NCI-H526 (cell line): ENCODE measurements at regions not wholly inside any gene's neighbourhood (a gene's known extent, or its start where the extent isn't known, plus 50 kb on each side); places are given as distances from the start of the nearest gene placed in this dataset.
A peak's percentile ranks its signal among the peaks of the same experiment; 100 is the strongest.
"Not testable (repeated sequence)": the region's sequence is repeated elsewhere in the genome, so short reads cannot be mapped to it uniquely, and the experiment has no call there.

ENCODE experiments used
- DNase-seq, 2 experiments: peaks; one replicate each; lab custom pipeline; 2025; lab: John Stamatoyannopoulos, UW

DNA sequence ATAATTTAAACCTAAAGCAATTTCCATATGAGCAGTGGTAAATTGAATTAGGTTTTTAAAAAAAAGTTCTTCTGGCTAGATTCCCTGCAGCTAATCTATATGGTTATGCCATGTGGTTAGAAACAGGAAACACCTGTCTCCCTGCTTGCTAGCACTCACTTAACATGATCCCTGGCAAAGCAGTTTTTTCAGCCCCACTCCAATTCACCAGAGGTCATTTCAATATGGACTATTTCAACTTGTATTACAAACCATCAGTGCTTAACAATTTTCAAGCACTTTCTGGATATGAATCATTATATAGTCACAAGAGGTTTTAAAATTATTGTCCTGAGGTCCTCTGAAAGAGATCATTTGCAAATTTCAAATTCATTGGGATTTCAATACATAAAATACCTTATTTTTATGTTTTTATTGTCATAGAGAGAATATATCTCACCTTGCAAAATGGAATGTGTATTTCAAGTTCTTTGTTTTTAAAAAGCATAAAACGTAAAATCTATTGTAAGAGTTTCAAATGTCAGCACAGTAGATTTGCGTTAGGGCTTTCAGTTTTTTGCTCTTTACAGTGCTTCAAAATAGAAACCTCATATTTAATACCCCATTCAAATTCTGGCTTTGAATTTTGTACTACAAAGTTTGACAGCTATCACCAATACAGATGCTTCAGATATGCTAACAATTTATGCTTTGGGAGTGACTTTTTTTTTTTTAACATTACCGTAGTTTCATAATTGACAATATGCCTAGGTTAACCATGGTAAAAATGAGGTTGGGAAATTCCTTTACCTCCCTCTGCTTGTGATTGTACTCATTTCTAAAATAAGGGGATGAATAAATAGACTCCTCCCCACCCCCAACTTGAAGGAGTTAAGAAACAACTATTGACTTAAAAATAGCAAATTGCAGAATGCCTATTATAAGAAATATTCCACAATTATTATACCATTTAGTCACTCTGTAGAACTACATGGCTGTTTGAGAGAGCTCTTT is 117.5 kb upstream of the HGF start:
- DNase-seq: peak in 1 of 2 experiments; percentile 39

DNA sequence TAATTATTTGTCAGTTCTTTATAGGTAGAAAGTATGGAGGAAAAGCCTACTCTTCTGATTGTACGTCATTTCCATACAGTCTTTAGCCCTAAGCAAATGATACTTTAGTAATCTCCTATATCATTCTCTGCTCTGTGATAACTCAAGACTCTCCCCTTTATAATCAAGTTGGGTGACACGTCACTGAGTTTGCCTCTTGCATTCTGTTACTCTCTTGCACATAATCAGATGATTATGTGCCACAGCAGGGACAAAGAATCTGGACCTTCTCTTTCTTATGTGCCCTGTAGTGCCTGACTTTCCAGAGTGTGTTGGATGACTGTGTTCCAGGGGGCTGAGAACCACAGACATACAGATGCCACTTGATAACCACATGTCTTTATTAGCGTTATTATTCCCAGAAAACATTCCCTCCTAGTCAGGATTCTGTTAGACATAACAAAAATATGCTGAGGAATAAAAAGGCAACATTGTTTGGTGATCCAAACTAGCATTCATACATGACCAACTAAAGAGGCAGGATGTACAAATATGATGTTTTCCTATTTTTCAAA is 116.4 kb upstream of the HGF start:
- no peak for DNase-seq

DNA sequence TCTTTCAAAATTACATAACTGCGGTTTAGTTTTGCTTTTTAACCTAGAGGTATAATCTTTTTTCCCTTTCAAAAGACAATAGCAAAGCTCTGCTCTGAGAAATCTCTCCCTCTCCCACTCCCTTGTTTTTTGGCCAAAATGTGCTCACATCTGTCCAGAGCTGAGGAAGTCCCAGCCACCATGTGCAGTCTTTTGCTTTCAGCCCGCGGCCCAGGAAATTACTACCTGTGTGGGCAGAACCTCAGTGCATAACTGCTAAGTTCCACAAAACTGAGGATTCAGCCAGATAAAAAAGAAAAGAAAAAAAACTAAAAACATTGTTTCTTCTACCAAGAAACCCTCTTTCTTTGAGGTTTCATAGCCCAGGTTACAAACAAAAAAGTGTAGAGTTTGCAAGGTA is 115.0 kb upstream of the HGF start:
- DNase-seq: no peak

DNA sequence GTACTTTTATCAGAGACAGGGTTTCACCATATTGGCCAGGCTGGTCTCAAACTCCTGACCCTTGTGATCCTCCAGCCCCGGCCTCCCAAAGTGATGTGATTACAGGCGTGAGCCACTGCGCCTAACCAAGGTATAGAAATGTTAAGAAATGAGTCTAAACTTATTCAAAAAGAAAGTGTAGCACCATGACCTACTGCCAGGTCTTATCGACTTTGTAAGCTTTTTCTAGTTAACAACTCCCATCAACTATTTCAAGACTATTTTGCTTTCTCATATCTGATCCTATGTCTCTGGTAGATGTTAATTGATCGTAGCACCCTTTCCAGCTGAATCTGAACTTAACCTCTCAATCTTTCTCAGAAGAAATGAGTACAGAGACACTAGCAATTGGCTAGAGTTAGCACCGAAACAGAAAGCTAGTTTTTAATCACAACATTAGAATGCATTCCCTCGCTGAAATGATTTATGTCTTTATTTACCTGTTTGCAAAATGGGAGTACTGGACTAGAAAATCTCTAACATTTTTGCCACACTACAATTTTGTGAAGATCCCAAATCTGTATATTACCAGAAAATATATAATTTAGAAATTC is 114.0 kb upstream of the HGF start:
- no peak for DNase-seq

DNA sequence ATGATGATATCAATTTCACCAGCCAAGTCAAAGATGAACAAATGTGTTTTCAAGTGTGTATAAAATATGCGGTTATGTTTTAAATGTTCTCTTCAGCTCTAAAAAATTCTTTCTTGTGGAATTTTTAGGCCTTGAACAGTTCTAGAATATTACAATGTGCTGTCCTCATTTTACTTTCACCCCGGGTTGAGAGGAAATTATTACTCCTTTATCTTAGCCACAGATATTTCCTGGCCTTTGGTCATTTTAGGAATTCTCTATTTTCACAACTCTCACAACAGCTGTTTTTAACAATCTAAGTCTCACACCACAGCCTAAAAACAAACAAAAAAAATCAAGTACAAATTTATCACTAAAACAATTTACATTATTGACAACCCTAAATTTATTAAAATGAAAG is 112.2 kb upstream of the HGF start:
- DNase-seq: no peak

DNA sequence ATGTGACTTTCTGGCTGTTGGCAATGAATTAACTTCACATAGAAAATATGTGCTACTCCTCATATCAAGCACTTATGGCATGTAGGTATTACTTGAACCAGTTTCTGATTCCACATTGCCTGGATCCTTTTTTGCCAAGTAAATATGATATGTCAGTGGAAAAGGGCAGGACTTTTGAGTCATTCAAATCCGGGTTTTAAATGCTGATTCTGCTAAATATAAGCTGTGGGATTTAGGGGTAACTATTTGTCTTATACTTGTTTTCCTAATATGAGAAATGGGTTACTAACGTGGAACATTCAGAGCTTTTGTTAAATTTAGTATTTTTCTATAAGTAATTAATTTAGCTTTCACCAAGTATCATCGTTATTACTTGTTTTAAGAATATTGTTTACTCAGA is 108.0 kb upstream of the HGF start:
- DNase-seq: no peak

DNA sequence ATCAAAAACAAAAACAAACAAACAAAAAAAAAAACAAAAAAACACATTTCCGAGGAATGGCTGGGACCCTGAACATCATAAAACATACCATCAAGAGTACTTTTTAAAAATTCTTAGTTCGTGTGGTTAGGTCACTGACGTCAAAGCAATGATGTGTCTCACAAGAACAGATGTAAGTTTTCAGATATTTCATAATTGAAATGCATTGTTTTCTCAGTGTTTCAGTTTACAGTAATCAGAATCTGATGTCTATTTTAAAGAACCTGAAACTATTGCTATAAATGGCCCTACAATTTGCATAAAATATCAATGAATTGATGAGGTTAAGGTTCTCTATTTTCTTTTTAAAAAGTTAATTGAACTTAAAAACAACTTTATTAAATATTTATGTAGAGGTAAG is 103.7 kb upstream of the HGF start:
- DNase-seq: no peak

DNA sequence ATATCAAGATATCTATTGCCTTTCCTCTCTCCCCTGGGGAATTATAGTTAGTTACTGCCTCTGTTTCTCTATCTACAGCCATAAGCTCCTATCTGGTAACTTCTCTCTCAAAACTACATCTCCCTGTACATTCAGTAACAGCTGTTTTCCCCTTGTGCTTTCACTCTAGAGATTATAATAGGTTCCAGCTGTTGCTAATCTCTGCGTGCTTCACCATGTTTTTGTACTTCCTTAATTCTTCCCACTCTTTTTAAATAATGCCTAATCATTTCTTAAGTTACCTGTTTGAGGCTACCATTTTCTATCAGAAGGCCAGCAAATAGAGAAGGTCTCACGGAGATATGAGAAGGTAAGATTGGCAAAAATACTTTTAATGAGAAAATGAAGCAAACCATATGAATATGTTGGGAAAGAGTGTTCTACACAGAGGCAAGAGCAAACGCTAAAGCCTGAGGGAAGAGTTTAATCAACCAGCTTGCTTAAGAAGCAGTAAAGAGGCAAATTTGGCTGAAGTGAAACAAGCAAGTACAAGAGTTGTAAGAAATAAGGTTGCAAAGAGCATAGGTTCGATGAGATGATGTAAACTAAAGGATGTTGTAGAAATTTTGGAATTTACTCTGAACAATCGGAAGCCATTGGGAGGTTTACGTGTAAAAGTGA is 101.9 kb upstream of the HGF start:
- DNase-seq: no peak

DNA sequence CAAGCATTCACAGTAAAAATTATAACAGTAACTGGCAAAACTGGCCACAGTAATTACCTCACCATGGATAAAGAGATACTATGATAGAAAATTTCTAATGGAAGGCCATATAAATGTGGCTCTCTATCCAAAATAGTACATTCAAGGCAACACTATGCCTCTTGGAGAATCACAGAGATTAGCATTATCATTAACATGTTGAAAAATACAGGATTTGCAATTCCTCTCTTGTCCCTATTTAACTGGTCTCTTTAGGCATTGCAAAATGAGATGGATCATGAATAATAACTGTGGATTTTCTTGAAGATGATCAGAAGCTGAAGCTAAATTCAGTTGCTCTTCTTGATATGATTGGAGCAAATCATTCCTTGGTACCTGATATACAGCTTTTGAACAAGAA is 100.8 kb upstream of the HGF start:
- no peak for DNase-seq

DNA sequence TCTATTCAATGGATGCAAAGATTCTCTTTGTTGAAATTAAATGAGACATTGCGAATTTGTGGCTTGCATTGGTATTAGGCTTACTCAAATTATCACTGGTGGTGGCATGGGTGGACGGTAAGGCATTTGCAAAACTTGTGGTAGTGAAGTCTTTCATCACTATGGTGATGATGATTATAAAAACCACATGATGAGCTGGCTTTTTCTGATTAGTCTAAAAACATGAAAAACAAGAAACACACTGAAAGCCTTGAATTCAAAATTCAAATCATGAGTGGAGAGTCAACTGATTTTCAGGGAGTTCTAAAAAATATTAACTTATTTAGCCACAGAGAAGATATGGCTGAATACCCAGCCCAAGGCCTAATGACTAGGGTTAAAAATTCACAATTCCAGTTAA is 99.8 kb upstream of the HGF start:
- no peak for DNase-seq

DNA sequence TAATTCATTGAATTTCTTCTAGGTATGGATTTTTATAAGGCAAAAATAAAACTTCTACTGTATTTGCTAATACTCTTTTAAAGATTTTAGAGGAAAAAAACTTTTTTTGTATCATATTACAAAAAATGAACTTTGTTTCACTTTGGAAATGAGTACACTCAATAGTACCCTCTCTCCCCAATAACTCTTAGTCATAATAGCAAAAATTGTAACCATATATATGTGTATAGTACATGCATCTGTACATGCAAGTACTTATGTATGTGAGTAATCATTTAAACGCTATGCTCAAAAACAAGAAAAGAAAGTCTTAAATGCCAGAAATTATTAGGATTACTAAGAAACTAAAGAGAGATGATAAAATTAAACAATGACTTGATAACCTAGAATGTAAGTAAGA is 95.9 kb upstream of the HGF start:
- no peak for DNase-seq

DNA sequence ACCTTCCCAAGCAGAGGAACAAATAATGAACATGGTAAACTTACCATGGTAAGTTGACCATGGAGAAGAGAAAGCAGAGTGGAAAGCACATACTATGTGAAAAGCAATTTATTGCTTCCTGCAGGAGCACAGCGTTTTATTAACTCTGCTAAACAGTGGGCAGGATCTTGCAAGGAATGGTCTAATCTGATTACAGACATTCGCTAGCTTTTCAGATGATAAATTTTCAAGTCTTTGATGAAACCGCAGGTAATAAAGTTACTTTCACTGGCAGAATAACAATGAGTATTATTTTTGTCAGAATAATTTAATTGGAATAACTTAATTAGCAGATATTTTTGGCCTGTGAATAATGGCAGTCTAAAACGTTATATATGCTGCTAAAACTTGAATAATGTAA is 89.6 kb upstream of the HGF start:
- no peak for DNase-seq

DNA sequence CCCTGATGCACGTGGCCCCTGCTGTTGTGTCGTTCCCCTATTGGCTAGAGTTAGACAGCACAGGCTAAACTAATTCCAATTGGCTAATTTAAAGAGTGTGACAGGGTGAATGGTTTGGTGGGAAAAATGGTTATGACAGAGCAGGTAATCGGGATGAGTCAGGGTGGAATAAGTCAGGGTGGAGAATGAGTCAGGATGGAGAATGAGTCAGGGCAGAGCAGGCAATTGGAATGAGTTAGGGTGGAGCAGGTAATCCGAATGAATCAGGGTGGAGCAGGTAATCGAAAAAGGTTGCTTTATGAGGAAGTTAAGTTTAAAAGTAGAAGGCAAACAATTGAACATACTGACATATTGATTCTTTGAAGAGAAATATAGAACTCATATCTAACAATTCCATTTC is 89.0 kb upstream of the HGF start:
- DNase-seq: not testable (repeated sequence)

DNA sequence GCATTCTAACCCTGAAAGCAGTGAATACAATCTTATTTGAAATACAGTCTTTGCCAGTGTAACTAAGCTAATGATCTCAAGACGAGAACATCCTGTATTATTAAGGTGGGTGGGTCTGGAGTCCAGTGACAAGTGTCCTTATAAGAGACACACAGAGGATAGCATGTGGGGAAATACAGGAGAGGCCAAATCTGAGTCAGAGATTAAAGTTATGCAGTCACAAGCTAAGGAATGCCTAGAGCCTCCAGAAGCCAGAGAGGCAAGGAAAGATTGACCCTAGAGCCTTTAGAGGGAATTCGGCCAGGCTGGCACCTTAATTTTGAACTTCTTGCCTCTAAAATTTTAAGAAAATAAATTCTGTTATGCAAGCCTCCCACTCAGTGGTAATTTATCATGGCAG is 87.5 kb upstream of the HGF start:
- no peak for DNase-seq

DNA sequence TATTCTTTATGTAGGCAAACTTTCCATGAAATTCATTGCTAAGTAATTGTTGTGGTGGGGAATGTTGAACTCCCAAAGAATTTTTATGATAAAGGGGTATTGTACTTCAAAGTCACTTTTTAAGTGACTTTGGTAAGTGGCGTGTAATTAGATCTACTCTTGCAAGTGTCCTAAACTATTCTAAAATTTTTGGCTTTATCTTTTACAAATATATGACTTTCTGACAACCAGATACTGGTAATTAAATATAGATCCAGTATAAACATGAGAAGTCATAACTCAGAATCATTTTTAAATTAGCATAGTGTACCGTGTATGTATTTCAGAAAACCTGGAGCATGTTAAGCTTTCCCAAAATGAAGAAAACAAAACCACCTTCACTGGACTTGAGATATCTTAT is 84.7 kb upstream of the HGF start:
- no peak for DNase-seq

DNA sequence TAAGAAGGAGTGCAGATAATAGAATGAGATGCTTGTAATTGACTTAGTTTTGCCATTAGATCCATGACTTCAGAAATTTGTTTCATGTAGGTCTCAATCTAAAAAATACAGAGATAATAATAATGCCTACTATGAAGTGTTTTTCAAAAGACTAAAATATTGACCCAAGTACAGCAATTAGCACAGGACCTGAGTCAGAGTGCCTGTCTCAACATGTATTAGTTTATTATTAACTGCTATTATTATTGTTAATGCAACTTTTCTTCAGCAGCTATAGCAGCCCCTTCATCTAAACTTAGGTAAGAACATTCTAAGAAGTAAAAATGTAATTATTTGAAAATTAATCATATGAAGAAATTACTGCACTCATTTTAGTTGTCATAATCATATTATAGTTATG is 82.9 kb upstream of the HGF start:
- no peak for DNase-seq

DNA sequence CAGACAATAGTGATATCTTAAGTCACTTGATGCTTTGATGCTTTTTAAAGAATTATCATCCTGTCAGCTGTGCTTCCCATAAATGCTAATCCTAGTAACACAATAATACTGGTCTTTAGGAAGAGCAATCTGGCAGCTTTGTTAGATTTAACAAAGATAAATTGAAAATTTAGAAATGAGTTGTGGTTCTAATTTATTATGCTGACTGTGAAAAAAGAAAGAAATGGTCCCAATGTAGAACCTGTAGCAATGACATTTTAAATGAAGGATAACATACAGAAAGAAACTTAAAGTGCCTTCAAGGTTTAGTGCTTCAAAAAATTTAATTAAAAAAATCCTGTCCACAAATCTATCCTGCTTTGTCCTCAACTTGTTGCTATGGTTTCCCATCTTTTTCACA is 81.6 kb upstream of the HGF start:
- DNase-seq: no peak

DNA sequence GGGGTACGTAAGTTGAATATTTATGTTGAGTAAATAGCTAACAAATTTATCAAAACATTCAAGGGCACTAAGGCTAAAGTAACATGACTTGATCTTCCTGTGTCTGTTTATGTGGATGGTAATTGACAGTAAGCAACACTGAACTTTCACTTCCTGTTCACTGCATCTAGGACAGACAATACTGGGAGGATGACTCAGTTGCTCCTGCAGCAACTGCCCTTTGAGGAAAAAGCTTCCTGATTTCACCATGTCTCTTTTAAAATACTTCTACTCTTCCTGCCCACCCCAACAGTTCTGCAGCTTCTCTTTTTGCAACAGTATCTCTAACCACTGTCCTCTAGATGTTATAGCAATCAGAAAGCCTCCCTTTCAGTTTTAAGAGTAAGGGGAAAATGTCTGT is 76.6 kb upstream of the HGF start:
- no peak for DNase-seq

DNA sequence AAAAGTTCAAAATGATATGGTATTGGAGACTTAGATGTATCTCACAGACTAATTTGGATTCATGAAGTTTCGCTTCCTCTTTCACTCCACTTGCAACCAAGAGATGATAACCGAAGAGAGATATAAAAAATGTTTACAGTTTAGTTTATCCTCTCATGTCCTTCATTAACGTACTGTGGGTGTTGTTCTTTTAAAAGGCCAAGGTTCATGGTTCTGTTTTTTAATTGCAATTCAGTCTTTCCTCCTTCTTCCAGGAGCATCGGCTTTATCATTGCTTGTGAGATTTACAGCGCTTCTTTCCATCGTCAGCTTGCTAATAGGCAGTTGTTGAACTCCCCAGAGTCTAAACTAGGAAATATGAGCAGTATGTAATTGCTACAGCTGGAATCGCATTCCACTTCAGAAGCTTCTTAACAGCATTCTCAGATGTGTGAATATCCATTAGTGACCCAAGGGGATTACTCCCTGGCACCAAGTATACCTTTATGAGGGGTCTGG is 75.9 kb upstream of the HGF start:
- DNase-seq: no peak

DNA sequence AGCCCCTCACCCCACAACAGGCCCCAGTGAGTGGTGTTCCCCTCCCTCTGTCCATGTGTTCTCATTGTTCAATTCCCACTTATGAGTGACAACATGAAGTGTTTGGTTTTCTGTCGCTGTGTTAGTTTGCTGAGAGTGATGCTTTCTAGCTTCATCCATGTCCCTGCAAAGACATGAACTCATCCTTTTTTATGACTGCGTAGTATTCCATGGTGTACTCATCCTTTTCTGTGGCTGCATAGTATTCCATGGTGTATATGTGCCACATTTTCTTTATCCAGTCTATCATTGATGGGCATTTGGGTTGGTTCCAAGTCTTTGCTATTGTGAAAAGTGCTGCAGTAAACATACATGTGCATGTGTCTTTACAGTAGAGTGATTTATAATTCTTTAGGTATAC is 73.8 kb upstream of the HGF start:
- DNase-seq: not testable (repeated sequence)

DNA sequence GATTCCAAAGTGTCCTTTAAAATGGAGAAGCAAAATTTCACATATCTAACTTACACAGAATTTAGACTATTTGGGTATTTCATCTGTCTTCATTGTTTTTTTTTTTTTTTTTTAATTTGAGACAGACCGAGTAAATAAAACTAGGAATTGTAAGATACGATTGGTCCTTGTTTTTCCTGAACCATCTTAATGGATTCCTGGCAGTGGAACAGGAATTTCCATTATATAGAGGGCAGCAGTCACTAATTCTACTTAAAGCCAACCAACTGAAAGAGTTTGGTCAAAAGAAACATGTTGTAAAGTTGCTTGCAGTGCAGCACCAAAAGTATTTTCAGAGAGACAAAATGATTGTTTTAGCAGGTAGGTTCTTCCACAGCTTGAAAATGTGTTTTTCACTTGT is 72.5 kb upstream of the HGF start:
- no peak for DNase-seq

DNA sequence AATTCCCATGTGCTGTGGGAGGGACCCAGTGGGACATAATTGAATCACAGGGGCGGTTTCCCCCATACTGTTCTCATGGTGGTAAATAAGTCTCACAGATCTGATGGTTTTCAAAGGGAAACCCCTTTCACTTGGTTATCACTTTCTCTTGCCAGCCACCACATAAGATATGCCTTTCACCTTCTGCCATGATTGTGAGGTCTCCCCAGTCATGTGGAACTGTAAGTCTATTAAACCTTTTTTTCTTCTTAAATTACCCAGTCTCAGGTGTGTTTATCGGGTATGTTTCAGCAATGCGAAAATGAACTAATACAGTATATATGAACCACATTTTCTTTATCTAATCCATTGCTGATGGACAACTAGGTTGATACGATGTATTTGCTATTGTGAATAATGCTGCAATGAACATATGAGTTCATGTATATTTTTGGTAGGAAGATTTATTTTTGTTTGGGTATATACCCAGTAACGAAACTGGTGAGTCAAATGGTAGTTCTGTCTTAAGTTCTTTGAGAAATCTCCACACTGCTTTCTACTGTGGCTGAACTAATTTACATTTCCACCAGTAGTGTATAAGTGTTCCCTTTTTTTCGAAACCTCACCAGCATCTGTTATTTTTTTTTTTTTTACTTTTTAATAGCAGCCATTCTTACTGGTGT is 70.0 kb upstream of the HGF start:
- no peak for DNase-seq
